ENCODE measurements at regions not wholly inside any gene's neighbourhood (a gene's known extent, or its start where the extent isn't known, plus 50 kb on each side); places are given as distances from the start of the nearest gene placed in this dataset.

- no peak for DNase-seq
Measured at GRCh38 chr5:124663101-124663506, 83.3 kb downstream of the ZNF608 start.

GRCh38 chr5:124662181-124662781 is 84.2 kb downstream of the ZNF608 start:
- no peak for DNase-seq

DNA sequence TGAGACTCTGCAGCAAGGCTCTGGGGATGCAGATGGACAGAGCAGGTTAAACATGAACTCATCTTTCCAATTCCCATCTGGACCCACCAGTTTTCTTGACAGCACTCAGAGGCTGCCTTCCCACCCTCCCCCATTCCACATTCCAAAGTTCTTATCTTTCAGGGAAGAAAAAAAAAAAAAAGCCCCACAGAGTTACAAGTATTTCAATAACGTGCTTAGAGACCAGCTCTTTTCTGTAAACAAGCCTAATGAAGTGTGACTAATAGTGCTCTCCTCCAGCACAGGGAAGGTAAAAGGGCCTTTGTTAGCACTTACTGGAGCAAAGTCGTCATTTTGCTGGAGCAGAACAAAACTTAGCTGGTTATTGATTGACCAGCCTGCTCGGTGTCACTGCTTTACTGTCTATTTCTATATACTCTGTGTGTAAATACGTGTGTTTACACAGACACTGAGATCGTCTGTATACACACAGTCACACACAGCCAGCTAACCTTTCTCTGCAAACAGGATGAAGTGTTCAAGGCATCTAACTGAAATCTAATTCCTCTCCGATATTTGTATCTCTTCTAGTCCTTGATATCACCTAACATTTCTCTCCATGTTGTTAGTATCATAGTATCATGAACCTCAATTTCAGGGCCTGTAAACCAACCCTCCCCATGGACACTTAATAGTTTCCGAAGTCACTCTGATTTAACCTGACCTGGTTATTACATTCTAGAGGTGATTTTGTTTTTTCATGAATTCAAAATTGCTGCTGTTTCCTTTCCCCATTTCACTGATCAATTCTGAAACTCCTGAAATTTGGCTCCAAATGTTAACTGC is 84.9 kb downstream of the ZNF608 start:
- DNase-seq, result no peak

- DNase-seq, result no peak
Measured at GRCh38 chr5:124660229-124661093, 86.0 kb downstream of the ZNF608 start.

GRCh38 chr5:124659798-124660197 is 86.6 kb downstream of the ZNF608 start:
- DNase-seq, result no peak

- no peak for DNase-seq
Measured at GRCh38 chr5:124658867-124659557, 87.4 kb downstream of the ZNF608 start.

GRCh38 chr5:124655921-124656511 is 90.4 kb downstream of the ZNF608 start:
- DNase-seq, result no peak

DNA sequence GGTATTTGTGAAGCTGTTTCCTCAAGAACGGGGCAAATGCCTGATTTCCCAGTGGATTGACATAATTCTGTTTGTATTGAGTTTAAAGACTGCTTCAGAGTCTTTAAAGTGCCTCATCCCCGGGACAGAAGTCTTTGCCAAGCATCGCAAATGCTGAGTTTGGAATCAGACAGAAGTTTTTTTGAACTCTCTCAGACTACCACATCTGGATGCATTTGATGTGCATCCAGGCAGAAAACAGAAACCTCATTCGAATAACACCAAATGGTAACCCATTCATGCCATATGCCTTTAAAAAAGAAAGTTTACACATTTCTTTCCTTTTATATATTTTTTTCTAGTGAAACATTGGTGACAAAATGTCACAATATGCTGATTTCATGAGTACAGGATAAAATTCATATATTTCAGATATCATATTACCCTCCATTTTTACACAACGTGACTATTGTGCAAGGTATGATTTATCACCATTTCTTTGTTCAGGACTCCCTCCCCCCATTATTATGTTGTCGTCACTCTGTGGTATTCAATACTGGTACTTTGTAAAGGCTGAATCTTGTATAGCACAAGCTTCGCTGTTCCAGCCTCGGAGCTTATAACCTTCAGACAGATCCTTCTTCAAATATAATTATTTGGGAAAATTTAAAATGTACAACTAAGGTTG is 91.1 kb downstream of the ZNF608 start:
- DNase-seq, result no peak

DNA sequence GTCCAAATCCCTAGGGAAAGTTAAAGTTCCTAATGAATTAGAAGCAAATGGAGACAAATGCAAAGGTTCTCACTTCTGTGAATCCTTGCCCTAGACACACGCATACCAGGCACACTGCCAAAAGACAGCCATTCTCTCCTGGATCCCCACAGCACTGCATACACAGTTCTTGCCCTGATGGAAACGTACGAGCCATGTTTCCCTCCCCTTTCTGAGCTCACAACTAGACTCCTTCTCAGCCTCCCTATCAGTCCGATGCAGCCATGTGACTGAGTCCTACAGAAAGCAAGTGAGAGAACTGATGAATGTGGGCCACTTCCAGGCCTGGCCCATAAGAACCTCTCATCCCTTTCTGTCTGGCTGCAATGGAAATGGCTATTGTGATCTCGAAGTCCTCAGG is 92.0 kb downstream of the ZNF608 start:
- DNase-seq, result no peak

DNA sequence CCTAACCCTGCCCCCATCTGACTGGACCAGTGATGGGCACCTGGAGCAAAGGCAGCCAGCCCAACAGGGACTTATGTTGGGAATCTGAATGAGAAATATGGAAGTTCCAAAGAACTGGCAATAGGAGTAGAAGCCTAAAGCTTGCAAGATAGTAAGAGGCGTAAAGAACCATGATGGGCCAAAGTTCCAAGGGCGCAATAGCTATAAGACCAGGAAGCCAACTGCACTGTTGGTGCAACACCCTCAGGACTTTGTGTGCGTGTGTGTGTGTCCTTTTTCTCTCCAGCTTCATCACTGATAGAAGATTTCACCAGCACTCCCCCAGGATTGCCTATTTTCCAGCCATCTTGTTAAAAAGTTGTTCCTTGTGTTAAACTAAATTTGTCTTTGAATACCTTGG is 92.8 kb downstream of the ZNF608 start:
- no peak for DNase-seq

- DNase-seq, result no peak
Measured at GRCh38 chr5:124652892-124653441, 93.5 kb downstream of the ZNF608 start.

DNA sequence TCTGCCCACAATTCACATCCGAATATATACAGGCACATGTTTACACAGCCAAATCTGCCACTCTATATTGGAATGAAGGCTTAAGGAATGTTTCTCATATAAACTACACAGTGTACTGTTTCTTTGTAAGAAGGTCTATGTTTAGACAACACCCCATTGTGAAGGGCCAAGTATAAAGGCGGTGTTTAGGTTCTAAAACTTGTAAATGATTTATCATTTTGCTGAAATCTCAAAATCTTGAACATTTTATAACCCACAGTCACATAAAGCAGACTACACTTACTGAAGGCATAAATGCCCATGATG is 94.0 kb downstream of the ZNF608 start:
- DNase-seq, result no peak

GRCh38 chr5:124651663-124652513 is 94.6 kb downstream of the ZNF608 start:
- no peak for DNase-seq

- no peak for DNase-seq
Measured at GRCh38 chr5:124650951-124651662, 95.3 kb downstream of the ZNF608 start.

- DNase-seq, result no peak
Measured at GRCh38 chr5:124650147-124650561, 96.3 kb downstream of the ZNF608 start.

DNA sequence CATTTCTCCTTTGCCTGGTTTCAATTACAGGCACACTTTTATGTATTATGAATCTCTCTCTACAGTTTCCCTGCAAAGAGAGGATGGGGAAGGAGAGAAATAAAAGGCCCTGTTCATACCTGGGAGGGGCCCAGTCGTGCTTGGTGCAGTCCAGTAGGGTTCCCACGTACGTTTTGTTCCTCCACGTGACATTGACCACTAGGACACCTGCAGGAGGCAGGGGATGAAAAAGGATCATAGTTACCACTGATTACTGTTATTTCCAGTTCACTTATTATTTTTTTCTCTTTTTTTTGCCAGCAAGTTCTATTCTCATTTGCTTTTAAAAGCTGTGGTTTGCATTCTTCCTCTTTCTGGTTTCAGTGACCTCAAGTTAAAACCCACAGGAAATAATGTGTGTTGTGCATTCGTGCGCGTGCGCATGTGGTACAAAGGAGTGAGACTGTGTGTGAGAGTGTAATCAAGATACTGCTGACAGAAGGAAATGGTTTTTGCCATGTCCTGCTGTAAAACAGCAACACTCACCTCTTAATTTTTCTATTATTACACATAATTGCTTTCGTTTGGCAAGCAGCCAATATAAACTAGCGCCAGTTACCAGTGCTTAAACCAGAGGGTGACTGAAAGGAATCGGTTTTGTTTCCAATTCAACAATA is 96.8 kb downstream of the ZNF608 start:
- peak; percentile 45 for DNase-seq

GRCh38 chr5:124648902-124649467 is 97.5 kb downstream of the ZNF608 start:
- no peak for DNase-seq

GRCh38 chr5:124647352-124647751 is 99.1 kb downstream of the ZNF608 start:
- no peak for DNase-seq

GRCh38 chr5:124645396-124645795 is 101.0 kb downstream of the ZNF608 start:
- no peak for DNase-seq
